IPS-20b (cell line): ENCODE measurements at regions not wholly inside any gene's neighbourhood (a gene's known extent, or its start where the extent isn't known, plus 50 kb on each side); places are given as distances from the start of the nearest gene placed in this dataset.

ENCODE experiments used
- H3K27ac ChIP-seq: one replicate; pipeline ENCODE4 v1.5.1; 2013; ENCODE audit warnings: low read length
- H3K27me3 ChIP-seq: 2 replicates; pipeline ENCODE4 v1.6.1; 2013; ENCODE audit warnings: mild to moderate bottlenecking, low read length, inconsistent platforms; ENCODE audit not compliant: insufficient read depth
- H3K36me3 ChIP-seq: 2 replicates; pipeline ENCODE4 v1.6.1; 2013; ENCODE audit warnings: low read depth, mild to moderate bottlenecking, inconsistent platforms, low read length, moderate library complexity; ENCODE audit not compliant: insufficient read depth
- H3K4me1 ChIP-seq: 2 replicates; pipeline ENCODE4 v1.6.1; 2013; ENCODE audit warnings: mild to moderate bottlenecking, control low read depth, inconsistent platforms, low read length, moderate library complexity; ENCODE audit not compliant: insufficient read depth
- H3K4me3 ChIP-seq: 2 replicates; pipeline ENCODE4 v1.5.1; 2013; ENCODE audit warnings: mild to moderate bottlenecking, low read length, inconsistent platforms
- H3K9ac ChIP-seq: 2 replicates; pipeline ENCODE4 v1.6.1; 2013; ENCODE audit warnings: low read depth, mild to moderate bottlenecking, inconsistent platforms, low read length, moderate library complexity
- H3K9me3 ChIP-seq: 2 replicates; pipeline ENCODE4 v1.6.1; 2013; ENCODE audit warnings: mild to moderate bottlenecking, low read depth, low read length, inconsistent platforms; ENCODE audit not compliant: insufficient read depth

GRCh38 chr2:18169121-18169892 is 290.8 kb downstream of the KCNS3 start:
- H3K4me3 ChIP-seq: no peak overlapping the region
- H3K9me3 ChIP-seq: no peaks in the 10 kb centered on the region
- H3K27me3 ChIP-seq: no peaks in the 10 kb centered on the region
- H3K4me1 ChIP-seq: no peaks in the 10 kb centered on the region
- H3K36me3 ChIP-seq: no peaks in the 10 kb centered on the region
- no peak overlapping the region for H3K27ac ChIP-seq
- no peak overlapping the region for H3K9ac ChIP-seq

- no peaks in the 10 kb centered on the region for H3K36me3 ChIP-seq
- no peak overlapping the region for H3K9ac ChIP-seq
- no peak overlapping the region for H3K27ac ChIP-seq
- no peaks in the 10 kb centered on the region for H3K4me1 ChIP-seq
- no peak overlapping the region for H3K4me3 ChIP-seq
- no peaks in the 10 kb centered on the region for H3K27me3 ChIP-seq
- H3K9me3 ChIP-seq: no peaks in the 10 kb centered on the region
Observed at GRCh38 chr2:18167871-18168270, 289.4 kb downstream of the KCNS3 start.

GRCh38 chr2:18161681-18162080 is 283.2 kb downstream of the KCNS3 start:
- no peaks in the 10 kb centered on the region for H3K27me3 ChIP-seq
- H3K9me3 ChIP-seq: no peaks in the 10 kb centered on the region
- no peaks in the 10 kb centered on the region for H3K4me1 ChIP-seq
- H3K4me3 ChIP-seq: no peak overlapping the region
- no peak overlapping the region for H3K9ac ChIP-seq
- H3K27ac ChIP-seq: no peak overlapping the region
- H3K36me3 ChIP-seq: no peaks in the 10 kb centered on the region

GRCh38 chr2:18159896-18160295 is 281.4 kb downstream of the KCNS3 start:
- Histone ChIP-seq H3K4me3 (no peak overlapping the region), H3K9ac (no peak overlapping the region), H3K27ac (no peak overlapping the region), H3K9me3 (no peaks in the 10 kb centered on the region), H3K4me1 (no peaks in the 10 kb centered on the region), H3K27me3 (no peaks in the 10 kb centered on the region), H3K36me3 (no peaks in the 10 kb centered on the region)

GRCh38 chr2:18156421-18156820 is 278.0 kb downstream of the KCNS3 start:
- Histone ChIP-seq H3K27me3 (no peaks in the 10 kb centered on the region), H3K27ac (no peak overlapping the region), H3K4me3 (no peak overlapping the region), H3K9me3 (no peaks in the 10 kb centered on the region), H3K36me3 (no peaks in the 10 kb centered on the region), H3K9ac (no peak overlapping the region), H3K4me1 (no peaks in the 10 kb centered on the region)

GRCh38 chr2:18156002-18156401 is 277.5 kb downstream of the KCNS3 start:
- Histone ChIP-seq H3K4me3 (no peak overlapping the region), H3K27me3 (no peaks in the 10 kb centered on the region), H3K27ac (no peak overlapping the region), H3K4me1 (no peaks in the 10 kb centered on the region), H3K9me3 (no peaks in the 10 kb centered on the region), H3K9ac (no peak overlapping the region), H3K36me3 (no peaks in the 10 kb centered on the region)

- Histone ChIP-seq H3K4me3 (no peak overlapping the region), H3K36me3 (no peaks in the 10 kb centered on the region), H3K9ac (no peak overlapping the region), H3K27me3 (no peaks in the 10 kb centered on the region), H3K27ac (no peak overlapping the region), H3K4me1 (no peaks in the 10 kb centered on the region), H3K9me3 (no peaks in the 10 kb centered on the region)
Observed at GRCh38 chr2:18154812-18155211, 276.3 kb downstream of the KCNS3 start.

GRCh38 chr2:18154259-18154658 is 275.8 kb downstream of the KCNS3 start:
- no peak overlapping the region for H3K27ac ChIP-seq
- H3K4me1 ChIP-seq: no peaks in the 10 kb centered on the region
- no peak overlapping the region for H3K9ac ChIP-seq
- H3K9me3 ChIP-seq: no peaks in the 10 kb centered on the region
- H3K36me3 ChIP-seq: no peaks in the 10 kb centered on the region
- no peaks in the 10 kb centered on the region for H3K27me3 ChIP-seq
- no peak overlapping the region for H3K4me3 ChIP-seq

GRCh38 chr2:18153741-18154140 is 275.3 kb downstream of the KCNS3 start:
- H3K27me3 ChIP-seq: no peaks in the 10 kb centered on the region
- no peak overlapping the region for H3K27ac ChIP-seq

GRCh38 chr2:18151237-18151636 is 272.8 kb downstream of the KCNS3 start:
- Histone ChIP-seq H3K27me3 (no peaks in the 10 kb centered on the region), H3K9me3 (no peaks in the 10 kb centered on the region), H3K4me3 (no peak overlapping the region), H3K27ac (no peak overlapping the region), H3K36me3 (no peaks in the 10 kb centered on the region), H3K9ac (no peak overlapping the region), H3K4me1 (no peaks in the 10 kb centered on the region)

More at GRCh38 chr2:18153741-18154140, 275.3 kb downstream of the KCNS3 start:
- no peaks in the 10 kb centered on the region for H3K4me1 ChIP-seq
- H3K36me3 ChIP-seq: no peaks in the 10 kb centered on the region
- no peaks in the 10 kb centered on the region for H3K9me3 ChIP-seq
- no peak overlapping the region for H3K9ac ChIP-seq
- no peak overlapping the region for H3K4me3 ChIP-seq

GRCh38 chr2:18149660-18150246 is 271.3 kb downstream of the KCNS3 start:
- no peaks in the 10 kb centered on the region for H3K4me1 ChIP-seq
- no peaks in the 10 kb centered on the region for H3K9me3 ChIP-seq
- no peaks in the 10 kb centered on the region for H3K27me3 ChIP-seq
- no peak overlapping the region for H3K4me3 ChIP-seq
- no peak overlapping the region for H3K27ac ChIP-seq
- H3K9ac ChIP-seq: no peak overlapping the region
- no peaks in the 10 kb centered on the region for H3K36me3 ChIP-seq

GRCh38 chr2:18136881-18137475 is 258.5 kb downstream of the KCNS3 start:
- Histone ChIP-seq H3K9ac (no peak overlapping the region), H3K4me1 (no peaks in the 10 kb centered on the region), H3K27me3 (no peaks in the 10 kb centered on the region), H3K36me3 (no peaks in the 10 kb centered on the region), H3K4me3 (no peak overlapping the region), H3K9me3 (no peaks in the 10 kb centered on the region), H3K27ac (no peak overlapping the region)
